BJ (cell line): ENCODE measurements at regions not wholly inside any gene's neighbourhood (a gene's known extent, or its start where the extent isn't known, plus 50 kb on each side); places are given as distances from the start of the nearest gene placed in this dataset.

Experiments
- CTCF ChIA-PET: fragments of 350-600 bp; formaldehyde crosslinking; extraction: SDS; loops from one replicate; lab custom pipeline; 2021; ENCODE audit warnings: antibody characterized with exemption, inconsistent platforms; lab: Yijun Ruan, JAX
- POLR2A ChIA-PET: fragments of 300-600 bp; sonication (Branson Sonifier 250); formaldehyde crosslinking; extraction: SDS; loops from one replicate; lab custom pipeline; 2021; ENCODE audit warnings: antibody characterized with exemption; lab: Charles Lee
- DNase-seq: peaks from one replicate; pipeline ENCODE4 v3.0.0-alpha.2; 2011; ENCODE audit warnings: low read depth
- H3K27me3 ChIP-seq: 2 replicates; pipeline ENCODE4 v1.6.0; 2011; ENCODE audit warnings: low read length; ENCODE audit not compliant: control insufficient read depth, insufficient read depth
- H3K36me3 ChIP-seq: 2 replicates; pipeline ENCODE4 v1.5.1; 2011; ENCODE audit warnings: low read length; ENCODE audit not compliant: control insufficient read depth, insufficient read depth
- H3K4me3 ChIP-seq: 2 replicates; pipeline ENCODE4 v1.5.1; 2011; ENCODE audit warnings: low read depth, mild to moderate bottlenecking, control low read depth, low read length
- CTCF ChIP-seq: IDR thresholded peaks from 2 replicates; pipeline ENCODE4 v1.5.1; 2011; ENCODE audit warnings: low read depth, mild to moderate bottlenecking, control low read depth, inconsistent platforms, low read length, moderate library complexity; ENCODE audit not compliant: insufficient read depth

GRCh38 chrY:8690901-8691685 lies 646.2 kb upstream of the TSPY4 start:
- Histone ChIP-seq H3K36me3 (no peaks in the 10 kb centered on the region), H3K4me3 (no peak overlapping the region), H3K27me3 (no peaks in the 10 kb centered on the region)
- CTCF ChIA-PET: no interaction called here
- no peak for DNase-seq
- TF ChIP-seq CTCF: no peak
- POLR2A ChIA-PET: no interaction called here

- Histone ChIP-seq H3K36me3 (no peaks in the 10 kb centered on the region), H3K4me3 (no peak overlapping the region), H3K27me3 (no peaks in the 10 kb centered on the region)
- POLR2A ChIA-PET: no interaction called here
- no peak for DNase-seq
- CTCF ChIA-PET: no interaction called here
- no peak for TF ChIP-seq CTCF
Measured at GRCh38 chrY:8698571-8698970, 638.7 kb upstream of the TSPY4 start.

- H3K4me3 ChIP-seq: no peak overlapping the region
- TF ChIP-seq CTCF: no peak
- H3K27me3 ChIP-seq: no peaks in the 10 kb centered on the region
- DNase-seq: no peak
- ChIA-PET CTCF (no interaction called here), POLR2A (no interaction called here)
- no peaks in the 10 kb centered on the region for H3K36me3 ChIP-seq
Measured at GRCh38 chrY:8705636-8706300, 631.5 kb upstream of the TSPY4 start.

GRCh38 chrY:8712296-8712695 lies 625.0 kb upstream of the TSPY4 start:
- POLR2A ChIA-PET: no interaction called here
- Histone ChIP-seq H3K27me3 (no peaks in the 10 kb centered on the region), H3K4me3 (no peak overlapping the region), H3K36me3 (no peaks in the 10 kb centered on the region)
- TF ChIP-seq CTCF: no peak
- DNase-seq: no peak
- CTCF ChIA-PET: no interaction called here

DNA sequence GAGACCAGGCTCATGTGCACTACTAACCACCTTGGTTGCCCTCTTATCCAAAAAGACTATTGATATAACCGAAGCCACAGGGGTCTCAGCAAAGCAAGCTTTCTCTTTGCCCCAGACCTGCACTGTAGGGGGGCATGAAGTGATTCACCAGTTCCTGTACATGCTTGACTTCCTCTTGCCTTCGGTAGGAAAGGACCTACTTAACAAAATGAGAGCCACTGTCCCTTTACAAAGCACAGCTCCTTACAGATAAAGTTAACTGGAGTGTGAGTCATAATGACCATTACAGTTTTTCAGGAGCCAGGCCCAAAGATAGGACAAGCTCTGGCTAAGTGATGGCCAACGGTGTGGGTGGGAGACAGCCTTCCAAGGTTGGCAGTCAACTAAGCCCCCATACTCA lies 622.0 kb upstream of the TSPY4 start:
- Histone ChIP-seq H3K4me3 (no peak overlapping the region), H3K36me3 (no peaks in the 10 kb centered on the region), H3K27me3 (no peaks in the 10 kb centered on the region)
- no peak for DNase-seq
- CTCF ChIA-PET: no interaction called here
- POLR2A ChIA-PET: no interaction called here
- TF ChIP-seq CTCF: no peak
